ENCODE measurements at regions not wholly inside any gene's neighbourhood (a gene's known extent, or its start where the extent isn't known, plus 50 kb on each side); places are given as distances from the start of the nearest gene placed in this dataset.

GRCh38 chr17:53934931-53935330, 112.2 kb downstream of the KIF2B start:
- no peaks in the 10 kb centered on the region for H3K36me3 ChIP-seq
- H3K4me3 ChIP-seq = no peak overlapping the region
- DNase-seq (ENCODE audit: low spot score) = no peak
- H3K27ac ChIP-seq = no peak overlapping the region
- no peaks in the 10 kb centered on the region for H3K9me3 ChIP-seq
- no peaks in the 10 kb centered on the region for H3K27me3 ChIP-seq
- H3K4me1 ChIP-seq = no peaks in the 10 kb centered on the region
- TF ChIP-seq CTCF (IDR thresholded peaks at IDR 0.05) = no peak

- H3K4me3 ChIP-seq = no peak overlapping the region
- TF ChIP-seq CTCF (IDR thresholded peaks at IDR 0.05) = no peak
These were observed 118.5 kb downstream of the KIF2B start for GRCh38 chr17:53941231-53941630.

GRCh38 chr17:53942436-53942835, 119.7 kb downstream of the KIF2B start:
- TF ChIP-seq CTCF (IDR thresholded peaks at IDR 0.05) = no peak
- no peak overlapping the region for H3K27ac ChIP-seq
- H3K36me3 ChIP-seq = no peaks in the 10 kb centered on the region
- DNase-seq (ENCODE audit: low spot score) = no peak
- no peaks in the 10 kb centered on the region for H3K4me1 ChIP-seq
- no peaks in the 10 kb centered on the region for H3K27me3 ChIP-seq
- H3K9me3 ChIP-seq = no peaks in the 10 kb centered on the region
- no peak overlapping the region for H3K4me3 ChIP-seq

More at GRCh38 chr17:53941231-53941630, 118.5 kb downstream of the KIF2B start:
- Histone ChIP-seq H3K36me3 (no peaks in the 10 kb centered on the region), H3K27ac (no peak overlapping the region), H3K27me3 (no peaks in the 10 kb centered on the region), H3K4me1 (no peaks in the 10 kb centered on the region), H3K9me3 (no peaks in the 10 kb centered on the region)
- DNase-seq (ENCODE audit: low spot score) = no peak

- H3K9me3 ChIP-seq = no peaks in the 10 kb centered on the region
- no peak for DNase-seq (ENCODE audit: low spot score)
- no peak overlapping the region for H3K4me3 ChIP-seq
- H3K27me3 ChIP-seq = no peaks in the 10 kb centered on the region
- H3K36me3 ChIP-seq = no peaks in the 10 kb centered on the region
- TF ChIP-seq CTCF (IDR thresholded peaks at IDR 0.05) = no peak
- no peak overlapping the region for H3K27ac ChIP-seq
- no peaks in the 10 kb centered on the region for H3K4me1 ChIP-seq
These were observed 120.2 kb downstream of the KIF2B start for GRCh38 chr17:53942898-53943297.

GRCh38 chr17:53948323-53948722, 125.6 kb downstream of the KIF2B start:
- TF ChIP-seq CTCF (IDR thresholded peaks at IDR 0.05) = no peak
- DNase-seq (ENCODE audit: low spot score) = no peak
- Histone ChIP-seq H3K36me3 (no peaks in the 10 kb centered on the region), H3K27ac (no peak overlapping the region), H3K27me3 (no peaks in the 10 kb centered on the region), H3K4me1 (no peaks in the 10 kb centered on the region), H3K4me3 (no peak overlapping the region), H3K9me3 (peaks cover 0 to 17% of the 10 kb centered on the region in 2 donors)

GRCh38 chr17:53949473-53950090, 126.9 kb downstream of the KIF2B start:
- Histone ChIP-seq H3K4me3 (no peak overlapping the region), H3K27me3 (no peaks in the 10 kb centered on the region), H3K4me1 (no peaks in the 10 kb centered on the region), H3K9me3 (peaks cover 0 to 20% of the 10 kb centered on the region in 2 donors), H3K27ac (no peak overlapping the region), H3K36me3 (no peaks in the 10 kb centered on the region)
- no peak for TF ChIP-seq CTCF (IDR thresholded peaks at IDR 0.05)
- DNase-seq (ENCODE audit: low spot score) = no peak
